H54 (cell line): ENCODE measurements at regions not wholly inside any gene's neighbourhood (a gene's known extent, or its start where the extent isn't known, plus 50 kb on each side); places are given as distances from the start of the nearest gene placed in this dataset.
"Not testable (repeated sequence)": the region's sequence is repeated elsewhere in the genome, so short reads cannot be mapped to it uniquely, and the experiment has no call there.

Experiments
- DNase-seq: peaks from one replicate; pipeline ENCODE4 v3.0.0; 2011; ENCODE audit warnings: low spot score, mixed read lengths; ENCODE audit not compliant: insufficient read length
- FAIRE-seq: peaks from 3 replicates; lab custom pipeline; 2011; peaks lifted over from hg19 to GRCh38; lab: Jason Lieb, UNC
- POLR2A ChIP-seq: IDR thresholded peaks from 2 replicates; pipeline ENCODE4 v1.6.1; 2011; ENCODE audit warnings: low read depth, mild to moderate bottlenecking, low read length

- TF ChIP-seq POLR2A: no peak
- FAIRE-seq (no peak), DNase-seq (no peak)
Measured at GRCh38 chrX:140292961-140293360, 211.9 kb downstream of the SOX3 start.

GRCh38 chrX:140292188-140292587 is 212.7 kb downstream of the SOX3 start:
- no peak for TF ChIP-seq POLR2A
- DNase-seq (no peak), FAIRE-seq (no peak)

- FAIRE-seq: no peak
- TF ChIP-seq POLR2A: no peak
- DNase-seq: peak; percentile 5
Measured at GRCh38 chrX:140274811-140275525, 229.9 kb downstream of the SOX3 start.

- FAIRE-seq (no peak), DNase-seq (no peak)
- no peak for TF ChIP-seq POLR2A
Measured at GRCh38 chrX:140273921-140274320, 230.9 kb downstream of the SOX3 start.

- DNase-seq (no peak), FAIRE-seq (no peak)
- TF ChIP-seq POLR2A: no peak
Measured at GRCh38 chrX:140250391-140250790, 254.5 kb downstream of the SOX3 start.

- DNase-seq: no peak
- FAIRE-seq: no peak
- no peak for TF ChIP-seq POLR2A
Measured at GRCh38 chrX:140249088-140249487, 255.8 kb downstream of the SOX3 start.

GRCh38 chrX:140229191-140229590 is 263.9 kb upstream of the CXorf66 start:
- no peak for TF ChIP-seq POLR2A
- no peak for FAIRE-seq
- no peak for DNase-seq

GRCh38 chrX:140226037-140226436 is 260.7 kb upstream of the CXorf66 start:
- FAIRE-seq, DNase-seq: not testable (repeated sequence)

- not testable (repeated sequence) for FAIRE-seq, DNase-seq
Measured at GRCh38 chrX:140215894-140216293, 250.6 kb upstream of the CXorf66 start.

GRCh38 chrX:140214518-140214917 is 249.2 kb upstream of the CXorf66 start:
- FAIRE-seq, DNase-seq: not testable (repeated sequence)

GRCh38 chrX:140206657-140207056 is 241.3 kb upstream of the CXorf66 start:
- DNase-seq (no peak), FAIRE-seq (no peak)
- TF ChIP-seq POLR2A: no peak

GRCh38 chrX:140190441-140191108 is 225.3 kb upstream of the CXorf66 start:
- no peak for FAIRE-seq
- DNase-seq: no peak
- no peak for TF ChIP-seq POLR2A

GRCh38 chrX:140180585-140180984 is 215.3 kb upstream of the CXorf66 start:
- TF ChIP-seq POLR2A: no peak
- FAIRE-seq: no peak
- no peak for DNase-seq

- TF ChIP-seq POLR2A: no peak
- DNase-seq (no peak), FAIRE-seq (no peak)
Measured at GRCh38 chrX:140177821-140178220, 212.5 kb upstream of the CXorf66 start.

GRCh38 chrX:140172401-140172800 is 207.1 kb upstream of the CXorf66 start:
- no peak for DNase-seq
- FAIRE-seq: no peak
- no peak for TF ChIP-seq POLR2A

- no peak for FAIRE-seq
- no peak for TF ChIP-seq POLR2A
- no peak for DNase-seq
Measured at GRCh38 chrX:140167551-140167950, 202.2 kb upstream of the CXorf66 start.
